H9 (cell line): ENCODE measurements at regions not wholly inside any gene's neighbourhood (a gene's known extent, or its start where the extent isn't known, plus 50 kb on each side); places are given as distances from the start of the nearest gene placed in this dataset.

Source experiments
- DNase-seq: peaks from one replicate; pipeline ENCODE4 v3.0.0-alpha.2; 2017
- H2AFZ ChIP-seq: one replicate; pipeline ENCODE4 v1.6.1; 2013; ENCODE audit warnings: mild to moderate bottlenecking, low read length, control low read depth, moderate library complexity
- H2AK5ac ChIP-seq: 2 replicates; pipeline ENCODE4 v1.6.1; 2013; ENCODE audit warnings: low read length, control low read depth, mixed read lengths; ENCODE audit not compliant: insufficient read length
- H2BK120ac ChIP-seq: one replicate; pipeline ENCODE4 v1.6.1; 2013; ENCODE audit warnings: low read depth, mild to moderate bottlenecking, low read length, control low read depth, inconsistent platforms; ENCODE audit not compliant: poor library complexity, severe bottlenecking
- H2BK12ac ChIP-seq: 2 replicates; pipeline ENCODE4 v1.6.1; 2013; ENCODE audit warnings: low read length, control low read depth, mixed read lengths, low read depth; ENCODE audit not compliant: insufficient read length
- H2BK15ac ChIP-seq: 2 replicates; pipeline ENCODE4 v1.6.1; 2013; ENCODE audit warnings: low read depth, low read length, control low read depth
- H2BK20ac ChIP-seq: one replicate; pipeline ENCODE4 v1.6.1; 2013; ENCODE audit warnings: low read depth, mild to moderate bottlenecking, low read length, control low read depth, inconsistent platforms; ENCODE audit not compliant: poor library complexity, severe bottlenecking
- H2BK5ac ChIP-seq: 2 replicates; pipeline ENCODE4 v1.6.1; 2013; ENCODE audit warnings: low read length, control low read depth, mixed read lengths; ENCODE audit not compliant: insufficient read length
- H3K14ac ChIP-seq: 2 replicates; pipeline ENCODE4 v1.6.1; 2013; ENCODE audit warnings: low read length, control low read depth; ENCODE audit not compliant: insufficient read depth
- H3K18ac ChIP-seq: 2 replicates; pipeline ENCODE4 v1.6.1; 2013; ENCODE audit warnings: low read depth, mild to moderate bottlenecking, mixed read lengths, low read length, control low read depth; ENCODE audit not compliant: insufficient read length
- H3K23ac ChIP-seq: 2 replicates; pipeline ENCODE4 v1.6.1; 2013; ENCODE audit warnings: low read length, control low read depth, mixed read lengths, low read depth; ENCODE audit not compliant: insufficient read length
- H3K23me2 ChIP-seq: 2 replicates; pipeline ENCODE4 v1.6.1; 2013; ENCODE audit warnings: low read depth, mild to moderate bottlenecking, mixed read lengths, low read length, control low read depth; ENCODE audit not compliant: insufficient read length, poor library complexity, severe bottlenecking
- H3K27ac ChIP-seq: 2 replicates; pipeline ENCODE4 v1.5.1; 2013; ENCODE audit warnings: low read length, control low read depth, mixed read lengths, low read depth; ENCODE audit not compliant: insufficient read length
- H3K27me3 ChIP-seq: 2 replicates; pipeline ENCODE4 v1.6.1; 2013; ENCODE audit warnings: low read length, control low read depth, inconsistent platforms; ENCODE audit not compliant: insufficient read depth
- H3K4ac ChIP-seq: 2 replicates; pipeline ENCODE4 v1.6.1; 2013; ENCODE audit warnings: low read depth, mild to moderate bottlenecking, control low read depth, inconsistent platforms, low read length, moderate library complexity
- H3K4me1 ChIP-seq: 2 replicates; pipeline ENCODE4 v1.6.1; 2013; ENCODE audit warnings: low read length, control low read depth, inconsistent platforms; ENCODE audit not compliant: insufficient read depth
- H3K4me2 ChIP-seq: 2 replicates; pipeline ENCODE4 v1.6.1; 2013; ENCODE audit warnings: low read length, control low read depth, mixed read lengths; ENCODE audit not compliant: insufficient read length, insufficient read depth
- H3K56ac ChIP-seq: 2 replicates; pipeline ENCODE4 v1.6.1; 2013; ENCODE audit warnings: low read depth, mild to moderate bottlenecking, mixed read lengths, low read length, control low read depth; ENCODE audit not compliant: insufficient read length
- H3K79me1 ChIP-seq: 2 replicates; pipeline ENCODE4 v1.6.1; 2013; ENCODE audit warnings: low read depth, mild to moderate bottlenecking, moderate library complexity, low read length, control low read depth, inconsistent platforms; ENCODE audit not compliant: insufficient read depth, poor library complexity, severe bottlenecking
- H3K79me2 ChIP-seq: 2 replicates; pipeline ENCODE4 v1.6.1; 2013; ENCODE audit warnings: low read length, control low read depth, inconsistent platforms; ENCODE audit not compliant: insufficient read depth
- H3K9ac ChIP-seq: 2 replicates; pipeline ENCODE4 v1.6.1; 2013; ENCODE audit warnings: low read length, control low read depth, mixed read lengths; ENCODE audit not compliant: insufficient read length; ENCODE audit errors: extremely low read depth
- H3K9me3 ChIP-seq: one replicate; pipeline ENCODE4 v1.6.1; 2013; ENCODE audit warnings: low read depth, low read length, inconsistent platforms; ENCODE audit not compliant: control insufficient read depth
- H3T11ph ChIP-seq: one replicate; pipeline ENCODE4 v1.6.1; 2013; ENCODE audit warnings: mild to moderate bottlenecking, low read length, control low read depth, inconsistent platforms
- H4K20me1 ChIP-seq: one replicate; pipeline ENCODE4 v1.6.1; 2013; ENCODE audit not compliant: control insufficient read depth, insufficient read length, insufficient read depth
- H4K5ac ChIP-seq: 2 replicates; pipeline ENCODE4 v1.6.1; 2013; ENCODE audit warnings: low read depth, mild to moderate bottlenecking, mixed read lengths, low read length, control low read depth; ENCODE audit not compliant: insufficient read length
- H4K8ac ChIP-seq: replicated peaks from 2 replicates; pipeline ENCODE4 v1.6.1; 2013; ENCODE audit warnings: low read length, control low read depth, mixed read lengths, low read depth; ENCODE audit not compliant: insufficient read length
- H4K91ac ChIP-seq: 2 replicates; pipeline ENCODE4 v1.6.1; 2013; ENCODE audit warnings: low read depth, mild to moderate bottlenecking, moderate library complexity, mixed read lengths, low read length, control low read depth; ENCODE audit not compliant: insufficient read length
- H3K27ac Mint-ChIP-seq, 3 experiments: 2 replicates in 2 of 3; 3 replicates in 1 of 3; pipeline ENCODE4 v1.8.0; 2020 to 2021; ENCODE audit warnings: mixed read lengths in 3 of 3, mild to moderate bottlenecking in 1 of 3, moderate library complexity in 1 of 3
- H3K27me3 Mint-ChIP-seq: 2 replicates; pipeline ENCODE4 v1.8.0; 2021; ENCODE audit warnings: low read depth, mild to moderate bottlenecking, moderate library complexity, mixed read lengths
- H3K36me3 Mint-ChIP-seq, 3 experiments: 2 replicates in 2 of 3; 3 replicates in 1 of 3; pipeline ENCODE4 v1.8.0; 2020 to 2021; ENCODE audit warnings: low read depth in 3 of 3, mixed read lengths in 3 of 3; ENCODE audit not compliant: insufficient read depth in 1 of 3
- H3K4me1 Mint-ChIP-seq, 2 experiments: 2 replicates each; pipeline ENCODE4 v1.8.0; 2020; ENCODE audit warnings: mixed read lengths in 2 of 2
- H3K4me3 Mint-ChIP-seq, 2 experiments: 2 replicates in 1 of 2; 3 replicates in 1 of 2; pipeline ENCODE4 v1.8.0; 2020 to 2021; ENCODE audit warnings: mild to moderate bottlenecking in 2 of 2, mixed read lengths in 2 of 2, moderate library complexity in 1 of 2
- H3K9me3 Mint-ChIP-seq, 2 experiments: 2 replicates in 1 of 2; 3 replicates in 1 of 2; pipeline ENCODE4 v1.8.0; 2020; ENCODE audit warnings: mild to moderate bottlenecking in 2 of 2, mixed read lengths in 2 of 2, moderate library complexity in 1 of 2
- WGBS: extraction: QIAGEN DNeasy Blood & Tissue Kit; methylation state at CpG from one replicate; pipeline ENCODE4 v1.1.7; 2013; ENCODE audit warnings: missing lambda C conversion rate, low lambda C conversion rate, mixed read lengths; ENCODE audit not compliant: insufficient read length; ENCODE audit errors: extremely low coverage; 5-methylcytosine and 5-hydroxymethylcytosine counted together
- TF ChIP-seq, protein P1 (sequence below): fragments of 200-600 bp; sonication (generic); conservative IDR thresholded peaks from 3 replicates; pipeline ENCODE4 v1.8.0; 2021; ENCODE audit warnings: antibody characterized with exemption, mild to moderate bottlenecking

DNA sequence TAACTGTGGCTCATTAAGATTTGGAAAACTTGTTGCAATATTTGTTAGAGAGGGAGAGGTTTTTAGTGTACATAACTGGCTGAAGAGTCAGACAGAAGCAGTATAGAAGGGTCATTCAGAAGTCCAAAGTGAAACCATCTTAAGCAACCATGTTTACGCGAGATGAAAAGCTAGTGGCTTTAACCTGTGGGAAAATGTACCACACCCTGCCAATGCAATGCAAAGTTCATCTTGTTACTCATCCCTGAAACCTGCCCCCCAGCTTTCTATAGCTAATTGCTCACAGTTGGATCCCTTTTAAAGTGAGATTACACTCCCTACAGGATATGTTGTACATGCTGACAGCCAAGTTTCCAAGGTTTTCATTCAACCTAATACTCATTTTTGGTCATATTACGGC, 96.7 kb upstream of the RAPGEF2 start:
- Histone ChIP-seq H2AK5ac (no peak overlapping the region), H2BK12ac (no peak overlapping the region), H3K27ac (no peak overlapping the region), H3K23me2 (no peaks in the 10 kb centered on the region), H4K8ac (no peak overlapping the region), H3K56ac (no peak overlapping the region), H3K27me3 (no peaks in the 10 kb centered on the region; the same call in 1 of the 2 replicates), H3K4me2 (no peak overlapping the region), H2BK120ac (no peak overlapping the region), H3K79me2 (no peaks in the 10 kb centered on the region), H2BK15ac (no peak overlapping the region), H3K23ac (no peak overlapping the region), H3K14ac (no peak overlapping the region), H3T11ph (no peak overlapping the region), H4K5ac (no peak overlapping the region), H4K91ac (no peak overlapping the region), H3K9me3 (no peaks in the 10 kb centered on the region), H3K4me1 (no peaks in the 10 kb centered on the region), H2BK5ac (no peak overlapping the region), H3K18ac (no peak overlapping the region), H3K4ac (no peak overlapping the region), H2BK20ac (no peak overlapping the region), H2AFZ (no peak overlapping the region), H3K9ac (no peak overlapping the region), H3K79me1 (no peaks in the 10 kb centered on the region), H4K20me1 (no peaks in the 10 kb centered on the region)
- TF ChIP-seq, protein P1, sequence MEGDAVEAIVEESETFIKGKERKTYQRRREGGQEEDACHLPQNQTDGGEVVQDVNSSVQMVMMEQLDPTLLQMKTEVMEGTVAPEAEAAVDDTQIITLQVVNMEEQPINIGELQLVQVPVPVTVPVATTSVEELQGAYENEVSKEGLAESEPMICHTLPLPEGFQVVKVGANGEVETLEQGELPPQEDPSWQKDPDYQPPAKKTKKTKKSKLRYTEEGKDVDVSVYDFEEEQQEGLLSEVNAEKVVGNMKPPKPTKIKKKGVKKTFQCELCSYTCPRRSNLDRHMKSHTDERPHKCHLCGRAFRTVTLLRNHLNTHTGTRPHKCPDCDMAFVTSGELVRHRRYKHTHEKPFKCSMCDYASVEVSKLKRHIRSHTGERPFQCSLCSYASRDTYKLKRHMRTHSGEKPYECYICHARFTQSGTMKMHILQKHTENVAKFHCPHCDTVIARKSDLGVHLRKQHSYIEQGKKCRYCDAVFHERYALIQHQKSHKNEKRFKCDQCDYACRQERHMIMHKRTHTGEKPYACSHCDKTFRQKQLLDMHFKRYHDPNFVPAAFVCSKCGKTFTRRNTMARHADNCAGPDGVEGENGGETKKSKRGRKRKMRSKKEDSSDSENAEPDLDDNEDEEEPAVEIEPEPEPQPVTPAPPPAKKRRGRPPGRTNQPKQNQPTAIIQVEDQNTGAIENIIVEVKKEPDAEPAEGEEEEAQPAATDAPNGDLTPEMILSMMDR, result no peak
- DNase-seq, result no peak
- no peak overlapping the region for H3K27ac Mint-ChIP-seq
- WGBS, result no CpG with 5 or more reads among the region's 3 CpGs
- H3K4me1 Mint-ChIP-seq, result peaks cover 22% of the 10 kb centered on the region in 2 experiments
- H3K36me3 Mint-ChIP-seq, result no peaks in the 10 kb centered on the region
- peaks cover 17% of the 10 kb centered on the region for H3K27me3 Mint-ChIP-seq
- no peak overlapping the region for H3K4me3 Mint-ChIP-seq
- no peaks in the 10 kb centered on the region for H3K9me3 Mint-ChIP-seq
